Hematopoietic multipotent progenitor cell treated with erythropoietin and hydrocortisone succinate and interleukin-3 and kit ligand, for 17 days (in vitro differentiated cells): ENCODE measurements at regions not wholly inside any gene's neighbourhood (a gene's known extent, or its start where the extent isn't known, plus 50 kb on each side); places are given as distances from the start of the nearest gene placed in this dataset.

Experiments used
- DNase-seq: peaks from one replicate; pipeline ENCODE4 v3.0.0-alpha.2; 2015; ENCODE audit warnings: low spot score

GRCh38 chr2:144156736-144157640 is 362.9 kb downstream of the ZEB2 start:
- no peak for DNase-seq

- DNase-seq, result no peak
Measured at GRCh38 chr2:144154205-144154604, 365.7 kb downstream of the ZEB2 start.

- DNase-seq, result peak; percentile 25
Measured at GRCh38 chr2:144152817-144153271, 367.1 kb downstream of the ZEB2 start.

GRCh38 chr2:144151851-144152250 is 368.1 kb downstream of the ZEB2 start:
- peak; percentile 17 for DNase-seq

- no peak for DNase-seq
Measured at GRCh38 chr2:144151405-144151804, 368.5 kb downstream of the ZEB2 start.

- DNase-seq, result no peak
Measured at GRCh38 chr2:144147356-144147755, 372.6 kb downstream of the ZEB2 start.

- no peak for DNase-seq
Measured at GRCh38 chr2:144146876-144147275, 373.0 kb downstream of the ZEB2 start.

GRCh38 chr2:144146076-144146475 is 373.8 kb downstream of the ZEB2 start:
- DNase-seq, result no peak

GRCh38 chr2:144143294-144144151 is 376.4 kb downstream of the ZEB2 start:
- no peak for DNase-seq

- no peak for DNase-seq
Measured at GRCh38 chr2:144140891-144141290, 379.0 kb downstream of the ZEB2 start.

GRCh38 chr2:144137705-144138428 is 382.1 kb downstream of the ZEB2 start:
- DNase-seq, result no peak

GRCh38 chr2:144137272-144137671 is 382.6 kb downstream of the ZEB2 start:
- DNase-seq, result no peak

- no peak for DNase-seq
Measured at GRCh38 chr2:144136297-144137010, 383.5 kb downstream of the ZEB2 start.

GRCh38 chr2:144133936-144134665 is 385.8 kb downstream of the ZEB2 start:
- DNase-seq, result no peak

- DNase-seq, result no peak
Measured at GRCh38 chr2:144132357-144132756, 387.6 kb downstream of the ZEB2 start.

GRCh38 chr2:144131042-144131441 is 388.9 kb downstream of the ZEB2 start:
- no peak for DNase-seq

GRCh38 chr2:144130551-144130950 is 389.4 kb downstream of the ZEB2 start:
- DNase-seq, result no peak

- no peak for DNase-seq
Measured at GRCh38 chr2:144128130-144128746, 391.7 kb downstream of the ZEB2 start.

GRCh38 chr2:144127693-144128092 is 392.2 kb downstream of the ZEB2 start:
- no peak for DNase-seq

- DNase-seq, result no peak
Measured at GRCh38 chr2:144126302-144126701, 393.6 kb downstream of the ZEB2 start.
